Keratinocyte (primary cell): ENCODE measurements at regions not wholly inside any gene's neighbourhood (a gene's known extent, or its start where the extent isn't known, plus 50 kb on each side); places are given as distances from the start of the nearest gene placed in this dataset.

Experiments used
- EZH2 ChIP-seq: IDR thresholded peaks from one replicate; pipeline ENCODE4 v1.6.1; 2012; ENCODE audit warnings: inconsistent platforms, mild to moderate bottlenecking, low read length, moderate library complexity
- TF ChIP-seq, protein P1 (sequence below), 3 experiments: IDR thresholded peaks in 1 of 3; conservative IDR thresholded peaks in 1 of 3; optimal IDR thresholded peaks in 1 of 3; 2 replicates in 2 of 3; 3 replicates in 1 of 3; pipeline versions ENCODE3 to v1.5.1; 2011; ENCODE audit warnings: low read length in 3 of 3, mild to moderate bottlenecking in 3 of 3, moderate library complexity in 2 of 3, control low read depth in 1 of 3, inconsistent platforms in 1 of 3; ENCODE audit not compliant: insufficient read depth in 2 of 3; ENCODE audit errors: extremely low read depth in 1 of 3

DNA sequence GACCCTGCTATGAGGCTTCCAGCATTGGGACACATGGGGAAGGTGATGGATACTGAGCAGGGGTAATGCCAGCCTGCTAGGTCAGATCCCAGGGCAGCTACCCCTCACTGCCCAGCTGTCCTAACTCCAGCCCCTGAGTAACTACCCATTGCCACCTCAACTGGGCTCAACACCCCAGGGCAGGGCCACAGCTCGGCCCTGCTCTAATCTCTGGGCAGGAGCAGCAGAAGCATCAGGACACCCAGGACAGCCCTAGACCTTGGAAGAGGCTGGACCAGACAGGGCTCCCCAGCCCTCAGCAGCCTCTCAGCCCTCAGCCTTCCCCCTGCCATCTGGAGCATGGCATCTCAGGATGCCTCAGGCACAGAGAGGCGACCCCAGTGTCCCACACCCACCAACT, 67.4 kb upstream of the TOP1 start:
- TF ChIP-seq, protein P1, sequence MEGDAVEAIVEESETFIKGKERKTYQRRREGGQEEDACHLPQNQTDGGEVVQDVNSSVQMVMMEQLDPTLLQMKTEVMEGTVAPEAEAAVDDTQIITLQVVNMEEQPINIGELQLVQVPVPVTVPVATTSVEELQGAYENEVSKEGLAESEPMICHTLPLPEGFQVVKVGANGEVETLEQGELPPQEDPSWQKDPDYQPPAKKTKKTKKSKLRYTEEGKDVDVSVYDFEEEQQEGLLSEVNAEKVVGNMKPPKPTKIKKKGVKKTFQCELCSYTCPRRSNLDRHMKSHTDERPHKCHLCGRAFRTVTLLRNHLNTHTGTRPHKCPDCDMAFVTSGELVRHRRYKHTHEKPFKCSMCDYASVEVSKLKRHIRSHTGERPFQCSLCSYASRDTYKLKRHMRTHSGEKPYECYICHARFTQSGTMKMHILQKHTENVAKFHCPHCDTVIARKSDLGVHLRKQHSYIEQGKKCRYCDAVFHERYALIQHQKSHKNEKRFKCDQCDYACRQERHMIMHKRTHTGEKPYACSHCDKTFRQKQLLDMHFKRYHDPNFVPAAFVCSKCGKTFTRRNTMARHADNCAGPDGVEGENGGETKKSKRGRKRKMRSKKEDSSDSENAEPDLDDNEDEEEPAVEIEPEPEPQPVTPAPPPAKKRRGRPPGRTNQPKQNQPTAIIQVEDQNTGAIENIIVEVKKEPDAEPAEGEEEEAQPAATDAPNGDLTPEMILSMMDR (optimal IDR thresholded peaks at IDR 0.05 in 1 of 3, IDR thresholded peaks at IDR 0.05 in 1 of 3, conservative IDR thresholded peaks at IDR 0.05 in 1 of 3; ENCODE audit: extremely low read depth in 1 of 3, insufficient read depth in 2 of 3, low read length in 3 of 3): no peak
- no peak for TF ChIP-seq EZH2
